ENCODE measurements at regions not wholly inside any gene's neighbourhood (a gene's known extent, or its start where the extent isn't known, plus 50 kb on each side); places are given as distances from the start of the nearest gene placed in this dataset.

DNA sequence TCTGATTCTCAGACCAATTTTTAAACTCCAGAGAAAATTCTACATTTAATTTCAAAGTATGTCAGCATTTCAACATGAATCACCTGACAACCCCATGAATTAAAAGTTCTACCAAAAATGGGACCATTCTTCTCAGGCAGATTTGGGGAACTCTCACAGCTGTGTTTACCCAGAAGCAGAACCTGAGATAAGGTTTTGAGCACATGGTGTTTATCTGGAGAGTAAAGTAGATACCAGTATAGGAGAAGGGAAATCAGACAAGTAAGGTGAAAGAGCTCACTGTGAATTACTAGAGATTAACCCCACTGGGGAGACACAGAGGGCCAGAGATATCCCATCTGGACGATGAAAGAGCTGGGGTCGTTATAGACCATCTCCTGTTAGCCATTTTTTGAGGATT lies 729.1 kb downstream of the DNAH5 start:
- Histone ChIP-seq H3K36me3 (no peaks in the 10 kb centered on the region), H3K4me1 (no peaks in the 10 kb centered on the region), H3K27me3 (no peaks in the 10 kb centered on the region), H3K27ac (no peak overlapping the region), H3K9me3 (no peaks in the 10 kb centered on the region), H3K4me3 (no peak overlapping the region)
- intact Hi-C loops (cut with DNase I; ENCODE audit: low total_unique reads) = no loop called here
- TF ChIP-seq CTCF (IDR thresholded peaks at IDR 0.05) (no peak), POLR2A (IDR thresholded peaks at IDR 0.05) (no peak), POLR2AphosphoS5 (IDR thresholded peaks at IDR 0.05) (no peak)
- DNase-seq (ENCODE audit: low spot score in 2 of 2) = no peak

- DNase-seq (ENCODE audit: low spot score in 2 of 2) = no peak
- Histone ChIP-seq H3K36me3 (no peaks in the 10 kb centered on the region), H3K4me3 (no peak overlapping the region), H3K4me1 (no peaks in the 10 kb centered on the region), H3K9me3 (no peaks in the 10 kb centered on the region), H3K27me3 (no peaks in the 10 kb centered on the region), H3K27ac (no peak overlapping the region)
- intact Hi-C loops (cut with DNase I; ENCODE audit: low total_unique reads) = no loop called here
- TF ChIP-seq POLR2A (IDR thresholded peaks at IDR 0.05) (no peak), POLR2AphosphoS5 (IDR thresholded peaks at IDR 0.05) (no peak), CTCF (IDR thresholded peaks at IDR 0.05) (no peak)
Measured at GRCh38 chr5:13214182-13214581, 730.3 kb downstream of the DNAH5 start.

GRCh38 chr5:13212886-13213285 lies 731.6 kb downstream of the DNAH5 start:
- intact Hi-C loops (cut with DNase I; ENCODE audit: low total_unique reads) = no loop called here
- H3K27me3 ChIP-seq = no peaks in the 10 kb centered on the region
- H3K4me3 ChIP-seq = no peak overlapping the region
- no peak for TF ChIP-seq POLR2A (IDR thresholded peaks at IDR 0.05)
- no peak for TF ChIP-seq POLR2AphosphoS5 (IDR thresholded peaks at IDR 0.05)
- no peak for TF ChIP-seq CTCF (IDR thresholded peaks at IDR 0.05)
- DNase-seq (ENCODE audit: low spot score in 2 of 2) = no peak
- H3K4me1 ChIP-seq = no peaks in the 10 kb centered on the region
- H3K36me3 ChIP-seq = no peaks in the 10 kb centered on the region
- no peak overlapping the region for H3K27ac ChIP-seq
- H3K9me3 ChIP-seq = no peaks in the 10 kb centered on the region

DNA sequence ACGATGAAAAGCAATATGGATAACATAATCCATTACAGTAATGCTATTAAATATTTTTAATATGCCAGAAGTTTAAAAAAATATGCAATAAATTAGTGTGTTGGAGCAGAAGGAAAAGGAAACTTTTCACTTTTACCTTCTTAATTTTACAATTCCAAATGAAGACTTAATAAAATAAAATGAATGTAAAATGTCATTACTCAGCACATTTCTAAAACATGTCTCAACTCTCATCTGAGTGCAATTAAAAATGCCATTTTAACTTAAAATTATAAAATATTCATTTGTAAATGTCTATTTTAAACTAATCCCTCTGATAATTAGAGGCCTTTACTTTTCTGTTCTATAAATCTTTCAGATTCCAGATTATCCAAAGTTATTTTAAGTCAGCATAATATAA lies 733.4 kb downstream of the DNAH5 start:
- intact Hi-C loops (cut with DNase I; ENCODE audit: low total_unique reads) = no loop called here
- no peaks in the 10 kb centered on the region for H3K27me3 ChIP-seq
- H3K4me1 ChIP-seq = no peaks in the 10 kb centered on the region
- H3K36me3 ChIP-seq = no peaks in the 10 kb centered on the region
- H3K4me3 ChIP-seq = no peak overlapping the region
- TF ChIP-seq POLR2A (IDR thresholded peaks at IDR 0.05) = no peak
- TF ChIP-seq CTCF (IDR thresholded peaks at IDR 0.05) = no peak
- no peak for TF ChIP-seq POLR2AphosphoS5 (IDR thresholded peaks at IDR 0.05)
- no peak for DNase-seq (ENCODE audit: low spot score in 2 of 2)
- H3K9me3 ChIP-seq = no peaks in the 10 kb centered on the region
- no peak overlapping the region for H3K27ac ChIP-seq

- Histone ChIP-seq H3K27ac (no peak overlapping the region), H3K9me3 (peaks cover 0 to 5% of the 10 kb centered on the region in 2 donors), H3K4me3 (no peak overlapping the region), H3K4me1 (no peaks in the 10 kb centered on the region), H3K27me3 (no peaks in the 10 kb centered on the region), H3K36me3 (no peaks in the 10 kb centered on the region)
- TF ChIP-seq POLR2A (IDR thresholded peaks at IDR 0.05) = no peak
- TF ChIP-seq CTCF (IDR thresholded peaks at IDR 0.05) = no peak
- no peak for TF ChIP-seq POLR2AphosphoS5 (IDR thresholded peaks at IDR 0.05)
- DNase-seq (ENCODE audit: low spot score in 2 of 2) = no peak
- intact Hi-C loops (cut with DNase I; ENCODE audit: low total_unique reads) = no loop called here
Measured at GRCh38 chr5:13207112-13207511, 737.4 kb downstream of the DNAH5 start.

All from breast epithelium (tissue), 4 donors.